NCI-H1436 (cell line): ENCODE measurements at regions not wholly inside any gene's neighbourhood (a gene's known extent, or its start where the extent isn't known, plus 50 kb on each side); places are given as distances from the start of the nearest gene placed in this dataset.
"Not testable (repeated sequence)": the region's sequence is repeated elsewhere in the genome, so short reads cannot be mapped to it uniquely, and the experiment has no call there.

Experiments used
- DNase-seq: peaks from one replicate; lab custom pipeline; 2025; lab: John Stamatoyannopoulos, UW

- DNase-seq: peak; percentile 2
Observed at GRCh38 chr4:147160908-147161513, 215.3 kb upstream of the TTC29 start.

GRCh38 chr4:147163311-147163710 is 217.6 kb upstream of the TTC29 start:
- DNase-seq: no peak

GRCh38 chr4:147168200-147168599 is 222.5 kb upstream of the TTC29 start:
- DNase-seq: not testable (repeated sequence)

- no peak for DNase-seq
Observed at GRCh38 chr4:147173322-147173721, 227.7 kb upstream of the TTC29 start.

- no peak for DNase-seq
Observed at GRCh38 chr4:147173797-147174432, 228.3 kb upstream of the TTC29 start.

- DNase-seq: no peak
Observed at GRCh38 chr4:147174591-147174990, 228.9 kb upstream of the TTC29 start.

GRCh38 chr4:147175460-147176025 is 229.9 kb upstream of the TTC29 start:
- no peak for DNase-seq

- DNase-seq: no peak
Observed at GRCh38 chr4:147182041-147182440, 236.4 kb upstream of the TTC29 start.

- no peak for DNase-seq
Observed at GRCh38 chr4:147192679-147193078, 247.0 kb upstream of the TTC29 start.

GRCh38 chr4:147194114-147194513 is 248.4 kb upstream of the TTC29 start:
- DNase-seq: no peak

- DNase-seq: no peak
Observed at GRCh38 chr4:147194604-147195003, 248.9 kb upstream of the TTC29 start.

- DNase-seq: no peak
Observed at GRCh38 chr4:147195386-147195785, 249.7 kb upstream of the TTC29 start.

GRCh38 chr4:147198411-147199051 is 252.9 kb upstream of the TTC29 start:
- no peak for DNase-seq

GRCh38 chr4:147201016-147201415 is 255.4 kb upstream of the TTC29 start:
- DNase-seq: no peak

- DNase-seq: no peak
Observed at GRCh38 chr4:147206807-147207206, 261.1 kb upstream of the TTC29 start.

GRCh38 chr4:147207911-147208310 is 262.2 kb upstream of the TTC29 start:
- DNase-seq: no peak

- no peak for DNase-seq
Observed at GRCh38 chr4:147217655-147218054, 263.2 kb upstream of the EDNRA start.

- no peak for DNase-seq
Observed at GRCh38 chr4:147219145-147219544, 261.8 kb upstream of the EDNRA start.

GRCh38 chr4:147220833-147221232 is 260.1 kb upstream of the EDNRA start:
- no peak for DNase-seq

GRCh38 chr4:147222906-147223305 is 258.0 kb upstream of the EDNRA start:
- no peak for DNase-seq

GRCh38 chr4:147223576-147223975 is 257.3 kb upstream of the EDNRA start:
- no peak for DNase-seq

GRCh38 chr4:147236806-147237205 is 244.1 kb upstream of the EDNRA start:
- DNase-seq: no peak

GRCh38 chr4:147244786-147245185 is 236.1 kb upstream of the EDNRA start:
- DNase-seq: no peak
